Daoy (cell line): ENCODE measurements at regions not wholly inside any gene's neighbourhood (a gene's known extent, or its start where the extent isn't known, plus 50 kb on each side); places are given as distances from the start of the nearest gene placed in this dataset.

Source experiments
- DNase-seq: peaks from one replicate; pipeline ENCODE4 v3.0.0-alpha.2; 2015; ENCODE audit warnings: low read depth

DNA sequence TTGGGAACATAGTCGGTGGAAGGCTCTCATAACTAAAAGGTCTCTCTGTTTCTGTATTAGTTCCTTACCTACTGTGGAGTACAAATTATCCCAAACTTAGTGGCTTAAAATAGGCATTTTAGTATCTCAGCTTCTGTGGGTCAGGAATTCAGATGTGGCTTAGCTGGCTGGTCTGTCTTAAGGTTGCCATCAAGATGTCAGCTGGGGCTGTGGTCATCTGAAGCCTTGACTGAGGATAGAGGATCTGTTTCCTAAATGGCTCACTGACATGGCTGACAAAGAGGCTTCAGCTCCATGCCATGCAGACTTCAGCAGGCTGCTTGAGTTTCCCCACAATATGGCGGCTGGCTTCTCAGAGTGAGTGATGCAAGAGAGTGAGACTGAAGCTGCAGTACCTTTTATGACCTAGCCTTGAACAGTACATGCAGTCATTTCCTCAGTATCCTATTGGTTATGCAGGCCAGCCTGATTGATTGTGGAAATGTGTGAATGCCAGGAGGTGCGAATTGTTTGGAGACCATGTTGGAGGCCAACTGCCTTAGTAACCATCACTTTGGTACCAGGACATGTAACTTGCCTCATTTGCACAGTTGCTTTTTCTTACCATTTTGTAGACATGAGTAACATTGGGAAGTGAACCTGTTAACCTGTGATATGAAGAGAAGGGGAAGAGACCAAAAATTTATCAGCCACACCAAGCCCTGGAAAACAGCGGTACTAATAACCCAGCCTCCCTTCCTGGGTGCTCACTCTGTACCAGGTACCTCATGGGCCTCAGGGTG, 152.8 kb upstream of the IER5L start:
- no peak for DNase-seq

DNA sequence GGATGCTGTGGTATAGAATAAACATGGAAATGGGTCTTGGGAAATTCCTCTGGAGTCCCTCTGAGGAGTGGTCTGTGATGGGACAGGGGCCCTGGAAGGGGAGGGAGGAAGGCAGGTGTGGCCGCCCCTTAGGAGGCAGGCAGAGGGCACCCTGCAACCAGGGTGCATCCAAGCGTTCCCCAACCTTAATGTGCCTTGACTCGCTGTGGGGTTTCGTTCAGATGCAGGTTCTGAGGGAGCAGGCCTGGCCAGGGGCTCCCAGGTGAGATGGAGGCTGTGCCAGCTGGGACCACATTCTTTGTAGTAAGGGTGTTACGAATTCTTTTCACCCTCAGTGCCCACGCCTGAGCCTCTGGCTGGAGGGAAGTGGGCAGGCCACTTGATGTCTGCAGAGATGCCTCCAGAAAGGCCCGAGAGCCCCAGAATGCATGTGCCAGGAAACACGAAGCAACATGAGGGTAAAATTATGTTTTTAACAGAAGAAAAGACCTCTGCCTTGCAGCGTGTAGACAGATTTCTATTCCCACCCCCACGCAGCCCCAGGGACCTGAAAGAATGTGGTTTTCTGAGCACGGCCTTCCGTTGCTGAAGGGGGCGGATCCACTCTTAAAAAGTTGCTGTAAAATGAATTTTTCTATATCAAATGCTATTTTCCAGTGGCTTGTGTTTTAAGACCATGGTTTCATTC, 150.4 kb upstream of the IER5L start:
- no peak for DNase-seq

GRCh38 chr9:129327552-129328328, 149.7 kb upstream of the IER5L start:
- no peak for DNase-seq

DNA sequence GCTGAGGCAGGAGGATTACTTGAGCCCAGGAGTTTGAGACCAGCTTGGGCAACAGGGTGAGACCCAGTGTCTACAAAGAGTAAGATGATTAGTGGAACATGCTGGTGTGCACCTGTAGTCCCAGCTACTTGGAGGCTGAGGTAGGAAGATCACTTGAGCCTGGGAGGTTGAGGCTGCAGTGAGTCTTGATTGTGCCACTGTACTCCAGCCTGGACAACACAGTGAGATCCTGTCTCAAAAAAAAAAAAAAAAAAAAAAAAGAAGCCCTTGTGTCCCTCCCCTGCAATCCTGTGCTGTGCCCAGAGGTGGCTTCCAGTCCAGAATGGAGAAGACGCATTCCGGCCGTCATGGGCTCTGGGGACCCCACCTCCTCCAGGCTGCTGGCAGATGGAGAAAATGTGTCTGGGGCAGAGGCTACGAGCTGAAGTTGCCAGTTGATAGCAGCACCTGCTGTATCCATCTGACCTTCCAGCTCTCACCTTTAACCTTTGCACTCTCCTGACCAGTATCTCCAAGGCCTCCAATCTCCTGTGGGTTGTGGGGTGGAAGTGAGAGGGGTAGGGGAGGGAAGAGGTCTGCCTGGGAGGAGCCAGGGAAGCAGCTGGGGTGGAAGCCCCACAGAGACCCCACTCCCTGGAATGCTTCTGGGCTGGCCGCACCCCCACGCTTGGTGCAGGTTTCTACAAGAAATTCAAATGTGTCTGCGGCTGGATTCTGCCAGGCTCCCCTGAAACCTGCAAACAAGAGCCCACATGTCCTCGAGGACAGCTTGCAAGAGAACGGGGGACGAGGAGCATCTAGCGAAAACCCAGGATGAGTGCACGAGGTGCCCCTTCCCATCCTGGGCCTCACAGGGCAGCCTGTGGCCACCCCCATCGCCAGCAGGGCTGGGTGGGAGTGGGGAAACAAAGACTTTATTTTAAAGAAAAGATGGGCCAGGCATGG, 148.3 kb upstream of the IER5L start:
- DNase-seq = no peak

- no peak for DNase-seq
Measured at GRCh38 chr9:129324808-129325502, 146.9 kb upstream of the IER5L start.

DNA sequence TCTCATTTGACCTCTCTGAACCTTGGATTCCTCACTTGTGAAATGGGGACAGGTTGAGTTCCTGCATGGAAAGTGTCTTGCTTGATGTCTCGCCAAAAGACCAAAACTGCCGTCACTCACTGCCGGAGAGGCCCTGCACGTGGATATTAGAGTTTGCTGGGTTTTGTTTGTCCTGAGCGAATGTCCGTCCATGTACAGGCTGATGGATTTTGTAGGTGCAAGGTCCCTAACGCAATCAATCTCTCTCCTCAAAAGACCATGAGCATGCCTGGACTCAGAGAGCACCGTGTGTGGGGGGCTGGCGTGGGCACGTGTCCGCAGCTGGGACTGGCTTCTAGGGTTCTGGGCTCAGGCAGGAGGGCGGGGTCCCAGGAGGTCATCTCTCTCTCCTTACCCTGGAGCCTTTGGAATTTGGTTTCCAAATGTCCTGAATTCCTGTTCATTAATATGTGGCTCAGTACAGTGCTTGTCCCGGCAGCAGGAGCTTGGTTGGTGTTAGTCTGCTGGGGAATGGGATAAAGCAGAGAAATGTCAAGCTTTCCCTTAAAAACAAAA, 146.0 kb upstream of the IER5L start:
- no peak for DNase-seq

- DNase-seq = no peak
Measured at GRCh38 chr9:129323376-129323998, 145.4 kb upstream of the IER5L start.

- DNase-seq = no peak
Measured at GRCh38 chr9:129322641-129323375, 144.7 kb upstream of the IER5L start.

DNA sequence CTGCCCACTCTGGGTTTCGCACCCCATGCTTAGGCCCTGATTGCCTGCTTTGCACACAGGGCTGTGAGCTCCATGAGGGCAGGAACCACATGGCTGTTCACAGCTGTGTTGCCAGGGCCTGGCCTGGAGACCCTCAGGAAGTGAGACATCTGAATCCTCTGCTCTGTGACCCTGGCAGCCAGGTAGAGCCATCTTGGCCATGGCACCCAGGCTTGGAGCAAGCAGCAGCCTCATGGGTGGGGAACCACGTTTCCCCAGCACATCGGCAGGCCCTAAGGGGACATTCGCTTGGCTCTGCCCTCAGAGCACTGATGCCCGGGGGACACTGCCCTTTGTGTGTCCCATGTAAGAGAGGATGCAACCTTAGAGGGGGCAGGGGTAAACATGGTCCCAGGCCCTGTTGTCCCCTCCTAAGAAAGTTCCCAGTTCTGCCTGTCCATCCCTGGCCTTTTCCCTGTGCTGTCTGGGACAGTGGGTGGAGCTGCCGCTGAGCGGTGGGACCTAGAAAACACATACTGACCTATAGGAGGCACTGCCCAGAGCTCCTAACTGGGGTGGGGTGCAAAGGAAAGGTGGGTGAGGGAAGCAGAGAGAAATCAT, 144.1 kb upstream of the IER5L start:
- no peak for DNase-seq

GRCh38 chr9:129321286-129322021, 143.4 kb upstream of the IER5L start:
- DNase-seq = no peak

DNA sequence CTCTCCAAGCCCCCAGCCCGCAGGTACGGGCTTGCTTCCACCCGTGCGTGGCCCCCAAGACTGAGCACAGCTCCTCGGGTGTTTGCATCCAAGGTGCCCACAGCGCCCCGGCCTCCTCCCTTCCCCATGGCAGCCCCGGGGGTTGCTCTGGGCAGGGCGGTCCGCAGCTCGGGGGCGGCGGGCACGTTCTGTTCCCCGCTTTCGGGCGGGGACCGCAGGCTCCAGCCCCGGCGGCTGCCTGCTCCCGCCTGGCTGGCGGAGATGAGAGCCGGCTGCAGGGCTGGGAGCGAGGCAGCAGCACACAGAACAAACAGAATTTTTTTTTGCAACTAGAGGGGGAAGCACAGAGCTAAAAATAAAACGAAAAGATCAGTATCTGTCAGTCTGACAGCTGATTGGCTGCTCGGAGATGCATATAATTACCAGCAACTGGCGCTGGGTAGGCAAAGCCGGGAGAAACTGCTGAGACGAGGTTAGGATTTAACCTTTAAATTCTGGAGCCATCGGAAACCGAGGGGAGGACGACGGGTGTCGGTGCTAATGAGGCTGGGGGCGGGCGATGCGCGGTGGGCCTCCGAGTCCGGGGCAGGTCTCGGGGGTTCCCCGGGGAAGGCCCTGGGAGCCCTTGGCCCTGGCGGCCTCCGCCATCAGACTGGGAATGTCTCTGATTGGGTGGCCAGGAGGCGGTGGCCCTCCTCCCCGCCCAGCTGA, 142.7 kb upstream of the IER5L start:
- no peak for DNase-seq

DNA sequence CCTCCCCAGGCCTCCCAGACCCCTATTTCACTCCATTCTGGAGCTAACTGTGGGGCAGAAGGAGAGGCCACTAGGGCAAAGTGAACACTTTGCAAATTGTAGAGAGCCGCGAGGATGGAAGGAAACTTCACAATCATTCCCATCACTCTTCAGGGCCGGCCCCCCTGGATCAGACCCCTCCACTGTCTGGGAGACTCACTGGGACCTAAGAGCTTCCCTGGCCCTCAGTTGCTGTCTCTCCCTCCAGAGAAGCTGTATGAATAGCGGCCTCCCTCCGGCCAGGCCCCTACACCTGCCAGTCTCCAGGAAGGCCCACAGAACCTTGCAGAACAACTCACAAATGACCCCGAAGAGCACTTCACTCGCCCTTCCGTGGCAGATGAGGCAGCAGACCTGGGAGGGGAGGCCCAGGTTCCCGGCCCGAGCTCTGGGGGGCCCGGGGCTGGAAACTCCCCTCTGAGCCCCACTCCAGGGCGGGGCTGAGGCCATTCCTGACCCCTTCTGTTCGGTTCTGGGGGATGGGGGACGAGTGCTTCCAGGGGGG, 141.9 kb upstream of the IER5L start:
- no peak for DNase-seq

GRCh38 chr9:129319076-129319937, 141.2 kb upstream of the IER5L start:
- no peak for DNase-seq

DNA sequence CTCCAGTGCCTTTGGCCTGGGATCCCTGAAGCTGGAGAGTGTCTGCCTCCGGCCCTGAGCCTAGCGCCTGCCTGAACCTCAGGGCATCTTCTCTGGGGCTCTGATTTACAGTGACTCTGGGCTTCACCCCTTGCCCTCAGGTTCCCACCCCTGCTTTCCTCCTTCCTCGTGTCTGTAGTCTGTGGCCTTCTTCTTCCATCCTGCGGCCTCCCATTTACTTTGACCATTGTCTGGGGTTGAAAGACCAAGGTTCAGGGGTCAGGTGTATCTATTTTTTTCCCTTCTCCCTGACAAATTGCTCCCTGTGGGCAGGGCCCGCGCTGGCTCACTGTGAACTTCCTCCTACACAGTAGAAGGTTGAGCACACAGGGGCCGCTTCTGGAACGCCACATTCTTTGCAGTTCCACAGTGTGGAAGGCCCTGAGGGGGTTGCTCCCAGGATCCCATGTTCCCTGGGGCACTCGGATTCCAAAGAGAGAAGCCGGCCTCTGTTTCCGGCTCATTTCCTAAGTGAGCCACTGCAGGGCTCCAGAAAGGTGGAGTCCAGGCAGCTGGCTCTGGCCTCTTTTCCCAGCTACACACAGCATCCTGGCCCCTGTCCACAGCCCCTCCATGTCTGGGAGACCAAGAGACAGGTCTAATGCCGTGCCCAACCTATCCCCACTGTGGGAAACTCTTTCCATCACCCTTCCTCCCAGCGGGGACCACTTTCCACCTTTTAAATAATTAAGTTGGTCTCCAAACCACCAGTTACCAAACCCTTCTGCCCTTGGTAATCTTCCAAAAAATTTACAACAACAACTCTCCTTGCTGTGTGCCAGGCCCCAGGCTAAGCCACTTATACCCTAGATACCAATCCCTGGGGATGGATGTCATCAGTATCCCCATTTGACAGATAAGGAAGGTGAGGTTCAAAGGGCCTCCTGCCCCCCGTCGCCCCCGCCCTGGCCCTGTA, 140.3 kb upstream of the IER5L start:
- no peak for DNase-seq
